NCI-H128 (cell line): ENCODE measurements at regions not wholly inside any gene's neighbourhood (a gene's known extent, or its start where the extent isn't known, plus 50 kb on each side); places are given as distances from the start of the nearest gene placed in this dataset.

Experiments
- DNase-seq: peaks from one replicate; lab custom pipeline; 2025; ENCODE audit not compliant: unreplicated experiment; lab: John Stamatoyannopoulos, UW

GRCh38 chr11:113584371-113584770 is 109.2 kb upstream of the DRD2 start:
- DNase-seq, result no peak

GRCh38 chr11:113581713-113582112 is 106.5 kb upstream of the DRD2 start:
- DNase-seq, result no peak

DNA sequence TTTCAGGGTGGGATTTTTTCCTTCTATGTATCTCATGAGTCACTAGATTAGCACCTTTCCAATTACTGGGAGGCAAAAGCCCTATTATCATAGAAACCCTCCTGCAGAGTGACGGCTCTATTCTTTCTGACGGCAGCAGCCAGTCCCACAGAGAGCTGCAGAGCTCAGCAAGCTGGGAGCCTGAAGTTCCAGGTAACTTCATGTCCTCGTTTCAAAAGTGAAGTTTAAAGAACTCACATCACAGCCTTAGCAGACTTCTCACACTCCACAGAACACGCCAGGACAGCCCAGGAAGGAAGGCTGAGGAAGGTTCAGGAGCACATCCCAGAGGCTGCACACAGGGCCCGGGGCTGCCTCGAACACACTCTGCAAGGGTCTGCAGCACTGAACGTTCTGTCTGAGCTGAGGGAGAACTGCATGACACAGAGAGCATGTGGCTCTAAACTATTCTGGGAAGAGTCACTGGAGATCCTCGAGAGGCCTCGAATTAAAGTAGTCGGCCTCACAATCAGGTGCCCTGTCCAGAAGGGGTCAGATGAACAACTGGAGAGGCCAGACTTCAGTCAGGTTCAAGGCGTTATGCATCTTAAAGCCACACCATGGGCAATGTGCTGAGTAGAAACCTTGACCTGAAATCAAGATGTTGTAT is 104.2 kb upstream of the DRD2 start:
- no peak for DNase-seq

- no peak for DNase-seq
Measured at GRCh38 chr11:113578715-113579250, 103.6 kb upstream of the DRD2 start.

GRCh38 chr11:113578033-113578380 is 102.8 kb upstream of the DRD2 start:
- no peak for DNase-seq

- DNase-seq, result peak; percentile 37
Measured at GRCh38 chr11:113577356-113578032, 102.3 kb upstream of the DRD2 start.

DNA sequence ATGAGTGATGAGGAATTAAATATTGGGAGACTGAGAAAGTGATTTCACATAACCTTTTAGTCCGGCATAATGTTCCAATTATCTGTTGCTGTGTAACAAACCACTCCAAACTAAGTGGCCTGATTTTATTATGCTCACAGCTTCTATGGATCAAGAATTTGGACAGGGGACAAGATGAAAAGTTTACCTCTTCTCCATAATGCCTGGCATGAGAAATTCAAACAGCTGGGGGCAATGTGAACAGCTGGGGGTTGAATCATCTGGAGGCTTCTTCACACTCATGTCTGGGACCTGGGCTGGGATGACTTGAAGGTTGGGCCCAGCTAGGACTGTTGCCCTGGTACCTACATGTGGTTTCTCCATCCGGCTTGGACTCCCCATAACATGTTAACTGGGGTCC is 99.4 kb upstream of the DRD2 start:
- DNase-seq, result no peak

DNA sequence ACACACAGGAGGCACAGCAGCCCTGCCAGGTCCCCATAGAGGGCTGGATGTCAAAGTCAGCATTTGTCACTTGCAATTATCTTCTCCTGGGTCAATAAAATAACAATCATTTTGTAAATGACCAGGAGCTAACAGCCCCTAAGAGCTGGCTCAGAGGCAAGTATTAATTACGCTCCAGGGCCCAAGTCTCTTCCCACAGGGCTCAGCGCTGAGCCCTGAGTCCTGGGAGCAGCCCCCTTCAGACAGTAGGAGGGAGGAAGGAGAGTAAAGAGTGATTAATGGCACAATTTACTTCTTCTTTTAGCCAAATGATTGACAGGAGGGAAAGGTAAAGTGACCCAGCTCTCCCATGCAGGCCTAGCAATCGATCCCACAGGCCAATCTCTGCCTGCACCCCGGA is 99.0 kb upstream of the DRD2 start:
- no peak for DNase-seq

- DNase-seq, result no peak
Measured at GRCh38 chr11:113572136-113572735, 97.0 kb upstream of the DRD2 start.

DNA sequence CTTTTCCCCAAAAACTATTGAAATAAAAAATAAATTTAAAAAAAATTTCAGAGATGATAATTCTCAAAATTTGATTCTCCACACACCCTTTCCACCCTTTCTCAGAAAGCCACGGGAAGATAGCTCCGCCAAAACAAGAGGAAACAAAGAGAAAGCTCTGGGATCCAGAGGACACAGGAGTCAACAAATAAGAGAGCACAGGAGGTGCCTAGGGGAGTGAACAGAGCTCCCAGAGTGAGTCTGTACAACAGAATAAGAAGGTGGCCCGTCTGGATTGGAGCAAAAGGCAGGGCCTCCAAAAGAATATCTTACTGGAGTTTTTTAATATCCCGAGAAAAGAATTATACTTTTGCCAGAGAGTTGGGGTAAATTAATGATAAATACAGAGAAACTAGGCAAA is 96.3 kb upstream of the DRD2 start:
- DNase-seq, result no peak

GRCh38 chr11:113570906-113571305 is 95.7 kb upstream of the DRD2 start:
- DNase-seq, result no peak

- no peak for DNase-seq
Measured at GRCh38 chr11:113569391-113569790, 94.2 kb upstream of the DRD2 start.

DNA sequence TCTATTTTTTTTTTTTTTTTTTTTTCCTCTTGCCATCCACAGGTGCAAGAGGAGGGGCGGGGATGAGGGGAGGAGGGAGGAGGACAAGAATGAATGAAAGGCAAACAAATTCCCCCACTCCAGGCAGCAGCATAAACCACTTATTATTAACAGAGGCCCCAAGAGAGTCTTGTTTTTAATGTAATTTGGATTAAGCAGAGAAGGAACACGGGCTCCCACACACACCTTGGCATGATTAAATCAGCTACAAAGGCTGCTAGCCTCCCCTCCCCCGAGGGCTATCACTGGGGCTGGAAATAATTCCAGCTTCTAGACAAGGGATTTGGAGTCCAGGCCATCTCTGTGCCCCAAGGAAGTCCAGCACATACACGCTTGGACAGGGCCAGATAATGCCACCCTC is 93.4 kb upstream of the DRD2 start:
- DNase-seq, result no peak

- no peak for DNase-seq
Measured at GRCh38 chr11:113567867-113568544, 92.8 kb upstream of the DRD2 start.

- DNase-seq, result no peak
Measured at GRCh38 chr11:113567097-113567496, 91.9 kb upstream of the DRD2 start.

DNA sequence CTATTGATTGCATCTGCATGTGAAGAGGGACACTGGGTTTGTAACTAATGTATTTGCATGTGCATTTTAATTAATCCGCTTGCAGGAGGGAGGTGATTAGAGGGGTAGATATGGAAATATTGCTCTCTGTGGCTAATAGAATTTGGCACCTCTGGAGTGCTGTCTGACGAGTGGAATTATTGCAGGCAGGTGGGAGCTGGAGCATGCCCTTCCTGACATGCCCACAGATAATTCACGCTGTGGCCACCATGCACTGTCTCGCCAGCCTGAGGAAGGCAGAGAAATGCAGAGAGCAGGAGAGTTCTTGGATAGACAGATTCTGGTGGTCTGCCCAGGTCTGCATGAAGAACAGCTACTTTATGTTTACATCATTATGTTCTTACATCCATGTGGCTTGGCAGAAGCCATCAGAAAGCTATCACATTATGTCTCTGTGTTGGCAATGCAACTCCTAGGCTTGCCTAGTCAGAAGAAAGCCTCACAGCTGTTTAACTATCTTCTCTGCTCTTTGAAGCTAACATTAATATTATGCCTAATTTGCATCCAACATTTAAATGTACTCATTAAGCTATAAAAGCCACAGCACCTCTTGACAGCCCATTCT is 89.4 kb upstream of the DRD2 start:
- no peak for DNase-seq

- no peak for DNase-seq
Measured at GRCh38 chr11:113563766-113564526, 88.7 kb upstream of the DRD2 start.

GRCh38 chr11:113562981-113563461 is 87.8 kb upstream of the DRD2 start:
- DNase-seq, result no peak

GRCh38 chr11:113562576-113562975 is 87.4 kb upstream of the DRD2 start:
- no peak for DNase-seq

DNA sequence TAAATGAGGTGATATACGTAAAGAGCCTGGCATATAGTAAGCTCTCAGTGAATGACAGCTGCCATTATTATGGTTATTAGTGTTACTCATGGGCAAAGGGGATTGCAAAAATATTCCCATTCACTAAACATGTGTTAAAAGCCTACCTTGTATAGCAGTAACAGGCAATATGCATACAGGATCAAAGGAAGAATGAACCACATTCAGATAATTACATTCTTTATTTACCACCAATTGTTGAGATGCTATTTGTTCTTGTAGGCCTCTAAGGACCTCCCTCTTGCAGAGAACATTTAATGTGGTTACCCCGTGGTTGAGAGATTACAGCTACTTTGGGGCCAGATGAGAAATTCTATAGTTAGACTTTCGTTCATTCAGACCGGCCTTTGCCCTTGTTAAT is 82.7 kb upstream of the DRD2 start:
- no peak for DNase-seq

DNA sequence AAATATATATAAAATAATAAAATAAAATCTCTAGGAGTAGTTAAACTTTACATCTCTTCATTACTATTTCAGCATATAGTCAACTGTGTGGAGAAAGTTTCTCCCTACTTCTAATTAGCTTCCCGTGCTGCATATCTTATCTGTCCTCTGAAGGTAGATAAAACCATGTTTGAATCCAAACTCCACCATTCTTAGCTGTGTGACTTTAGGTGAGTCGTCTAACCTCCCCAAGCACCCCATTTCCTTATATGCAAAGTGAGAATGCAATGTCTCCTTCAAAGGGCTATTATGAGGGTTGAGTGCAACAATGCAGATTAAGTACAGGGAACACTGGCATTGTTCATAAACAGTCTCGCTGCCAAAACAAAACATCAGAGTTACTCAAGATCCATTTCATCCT is 80.8 kb upstream of the DRD2 start:
- no peak for DNase-seq
